GM23248 (cell line): ENCODE measurements at regions not wholly inside any gene's neighbourhood (a gene's known extent, or its start where the extent isn't known, plus 50 kb on each side); places are given as distances from the start of the nearest gene placed in this dataset.

Source experiments
- EZH2 ChIP-seq: fragments of 200-600 bp; sonication (generic); IDR thresholded peaks from 2 replicates; pipeline ENCODE4 v1.6.1; 2018; ENCODE audit warnings: antibody characterized with exemption, mild to moderate bottlenecking; ENCODE audit not compliant: insufficient read depth, poor library complexity, severe bottlenecking
- EZH2phosphoT487 ChIP-seq: fragments of 200-600 bp; sonication (generic); IDR thresholded peaks from 2 replicates; pipeline ENCODE4 v1.6.1; 2018; ENCODE audit warnings: antibody characterized with exemption, moderate library complexity, mild to moderate bottlenecking, low read depth; ENCODE audit not compliant: insufficient read depth

DNA sequence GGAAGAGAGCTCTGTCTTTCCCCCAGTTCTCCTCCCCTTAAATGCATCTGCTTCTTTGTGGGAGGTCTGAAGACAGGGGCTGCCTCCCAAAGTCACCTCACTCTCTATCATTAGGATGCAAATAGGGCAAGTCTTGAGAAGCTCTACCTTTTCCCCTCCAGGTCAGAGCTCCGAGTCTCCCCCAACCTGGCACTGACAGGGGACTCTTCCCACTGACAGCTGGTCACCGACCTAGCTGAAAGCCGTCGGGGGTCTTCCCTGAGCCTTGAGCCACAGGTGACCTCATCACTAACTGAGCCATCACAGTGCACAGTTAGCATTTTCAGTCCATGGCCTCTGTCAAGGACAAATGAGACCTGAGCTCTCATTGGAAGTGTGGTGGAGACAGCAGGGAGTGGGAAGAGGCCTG, 386.7 kb downstream of the HACE1 start:
- TF ChIP-seq EZH2, result no peak
- no peak for TF ChIP-seq EZH2phosphoT487
